NT2/D1 (cell line): ENCODE measurements at regions not wholly inside any gene's neighbourhood (a gene's known extent, or its start where the extent isn't known, plus 50 kb on each side); places are given as distances from the start of the nearest gene placed in this dataset.
"Not testable (repeated sequence)": the region's sequence is repeated elsewhere in the genome, so short reads cannot be mapped to it uniquely, and the experiment has no call there.

Experiments
- YY1 ChIP-seq: IDR thresholded peaks from 2 replicates; pipeline ENCODE4 v1.6.1; 2011; ENCODE audit not compliant: insufficient read length, insufficient read depth
- ZNF274 ChIP-seq: IDR thresholded peaks from 2 replicates; pipeline ENCODE4 v1.6.1; 2011; ENCODE audit warnings: mild to moderate bottlenecking, low read depth, low read length

GRCh38 chr9:65449886-65450610 lies 165.0 kb upstream of the FOXD4L5 start:
- TF ChIP-seq YY1, ZNF274: not testable (repeated sequence)
